GM12865 (cell line): ENCODE measurements at regions not wholly inside any gene's neighbourhood (a gene's known extent, or its start where the extent isn't known, plus 50 kb on each side); places are given as distances from the start of the nearest gene placed in this dataset.

Experiments
- DNase-seq: peaks from one replicate; pipeline ENCODE4 v3.0.0; 2010; ENCODE audit warnings: low read depth
- H3K4me3 ChIP-seq: 2 replicates; pipeline ENCODE4 v1.5.1; 2011; ENCODE audit warnings: mild to moderate bottlenecking, low read depth, low read length, control low read depth
- TF ChIP-seq, protein P1 (sequence below): IDR thresholded peaks from 2 replicates; pipeline ENCODE4 v1.5.1; 2011; ENCODE audit warnings: low read length, control low read depth, low read depth, inconsistent platforms; ENCODE audit not compliant: insufficient read depth; ENCODE audit errors: missing control alignments

DNA sequence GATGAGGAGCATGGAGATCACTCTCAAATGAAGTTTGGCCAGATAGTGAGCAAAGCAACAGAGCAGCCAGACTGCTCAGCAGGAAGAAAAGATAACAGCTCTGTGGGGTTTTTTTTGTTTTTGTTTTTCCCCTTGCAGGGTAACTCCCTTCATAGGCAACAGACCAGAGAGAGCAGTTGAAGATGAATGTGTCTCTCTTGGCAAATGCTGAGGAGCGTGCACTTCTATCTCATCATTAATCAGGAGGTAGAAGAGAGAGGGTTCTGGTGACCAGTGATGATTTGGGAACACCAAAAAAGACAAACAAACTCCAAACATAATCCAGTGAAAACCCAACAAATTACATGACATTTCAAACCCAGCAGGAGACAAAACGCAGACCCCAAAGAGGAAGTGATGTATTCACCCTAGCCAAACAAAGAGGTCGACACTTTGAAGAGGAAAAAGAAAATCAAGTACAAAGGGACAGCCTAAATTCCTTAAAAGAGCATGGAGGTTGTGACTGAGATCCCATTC is 66.2 kb upstream of the RREB1 start:
- no peak overlapping the region for H3K4me3 ChIP-seq
- DNase-seq = peak; percentile 28
- TF ChIP-seq, protein P1, sequence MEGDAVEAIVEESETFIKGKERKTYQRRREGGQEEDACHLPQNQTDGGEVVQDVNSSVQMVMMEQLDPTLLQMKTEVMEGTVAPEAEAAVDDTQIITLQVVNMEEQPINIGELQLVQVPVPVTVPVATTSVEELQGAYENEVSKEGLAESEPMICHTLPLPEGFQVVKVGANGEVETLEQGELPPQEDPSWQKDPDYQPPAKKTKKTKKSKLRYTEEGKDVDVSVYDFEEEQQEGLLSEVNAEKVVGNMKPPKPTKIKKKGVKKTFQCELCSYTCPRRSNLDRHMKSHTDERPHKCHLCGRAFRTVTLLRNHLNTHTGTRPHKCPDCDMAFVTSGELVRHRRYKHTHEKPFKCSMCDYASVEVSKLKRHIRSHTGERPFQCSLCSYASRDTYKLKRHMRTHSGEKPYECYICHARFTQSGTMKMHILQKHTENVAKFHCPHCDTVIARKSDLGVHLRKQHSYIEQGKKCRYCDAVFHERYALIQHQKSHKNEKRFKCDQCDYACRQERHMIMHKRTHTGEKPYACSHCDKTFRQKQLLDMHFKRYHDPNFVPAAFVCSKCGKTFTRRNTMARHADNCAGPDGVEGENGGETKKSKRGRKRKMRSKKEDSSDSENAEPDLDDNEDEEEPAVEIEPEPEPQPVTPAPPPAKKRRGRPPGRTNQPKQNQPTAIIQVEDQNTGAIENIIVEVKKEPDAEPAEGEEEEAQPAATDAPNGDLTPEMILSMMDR = no peak

DNA sequence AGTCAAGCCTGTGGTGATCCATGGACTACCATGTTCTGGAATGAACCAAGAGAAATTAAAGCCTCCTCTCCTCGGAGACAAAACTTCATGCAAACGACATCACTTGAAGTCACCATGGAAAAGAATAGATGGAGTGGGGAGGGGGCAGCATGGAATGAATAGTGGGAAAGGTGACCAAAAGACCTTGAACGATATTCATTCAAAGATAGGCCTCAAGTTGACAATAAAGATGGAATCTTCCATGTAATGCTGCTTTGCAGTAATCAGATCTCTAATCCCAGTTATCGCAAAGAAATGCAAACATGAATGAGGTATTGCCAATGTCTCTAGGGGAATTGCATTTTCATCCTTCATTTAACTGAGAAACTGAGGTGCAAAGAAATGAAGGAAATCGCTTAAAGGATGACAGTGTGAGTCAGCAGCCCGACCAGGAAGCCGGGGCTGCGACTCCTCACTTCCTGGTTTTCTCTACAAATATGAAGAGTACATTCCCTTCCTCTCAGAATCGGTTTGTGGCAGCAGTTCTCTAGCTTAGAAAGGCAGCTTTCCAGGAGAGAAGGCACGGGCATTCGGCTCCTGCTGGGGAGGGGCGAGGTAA is 65.6 kb upstream of the RREB1 start:
- no peak overlapping the region for H3K4me3 ChIP-seq
- DNase-seq = no peak
- TF ChIP-seq, protein P1 = no peak

DNA sequence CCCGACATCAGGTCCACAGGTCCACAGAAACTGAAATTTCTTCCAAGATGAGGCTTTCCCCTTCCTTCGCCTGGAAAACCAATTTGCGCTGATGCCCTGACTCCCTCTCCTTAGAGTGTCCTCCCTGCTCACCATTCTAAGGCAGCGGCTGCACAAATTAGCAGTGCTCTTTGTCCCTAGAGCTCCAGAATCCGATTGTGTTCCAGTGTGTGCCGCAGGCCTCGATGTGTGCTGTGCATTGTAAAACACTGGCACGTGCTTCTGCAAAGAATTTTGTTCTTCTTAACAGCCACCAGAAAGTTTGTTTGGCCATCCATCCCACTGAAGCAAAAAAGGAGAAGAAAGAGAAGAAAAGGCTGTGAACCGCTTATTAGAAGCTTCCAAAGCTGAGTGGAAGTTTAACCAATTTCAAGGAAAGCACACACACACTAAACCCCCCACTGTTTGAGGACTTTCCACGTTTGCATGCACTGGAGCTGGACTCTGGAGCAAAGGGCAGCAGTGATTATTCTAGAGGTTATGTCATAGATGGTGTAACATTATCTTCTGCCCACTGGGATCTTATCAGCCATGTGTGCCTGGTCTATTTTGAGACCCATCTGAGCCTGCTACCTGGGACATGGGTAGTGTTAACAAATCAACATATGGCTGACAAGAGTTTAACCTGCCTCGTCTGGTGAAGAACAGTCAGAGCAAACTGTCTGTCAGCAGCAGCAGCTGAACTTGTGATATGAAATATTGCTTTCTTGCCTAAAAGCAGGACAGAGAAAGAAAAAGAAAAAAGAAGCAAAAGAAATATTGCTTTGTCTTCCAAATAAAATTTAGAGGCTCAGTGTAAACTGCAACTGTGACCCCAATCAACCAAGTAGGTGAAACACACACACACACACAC is 64.9 kb upstream of the RREB1 start:
- no peak for DNase-seq
- TF ChIP-seq, protein P1 = no peak
- H3K4me3 ChIP-seq = no peak overlapping the region

DNA sequence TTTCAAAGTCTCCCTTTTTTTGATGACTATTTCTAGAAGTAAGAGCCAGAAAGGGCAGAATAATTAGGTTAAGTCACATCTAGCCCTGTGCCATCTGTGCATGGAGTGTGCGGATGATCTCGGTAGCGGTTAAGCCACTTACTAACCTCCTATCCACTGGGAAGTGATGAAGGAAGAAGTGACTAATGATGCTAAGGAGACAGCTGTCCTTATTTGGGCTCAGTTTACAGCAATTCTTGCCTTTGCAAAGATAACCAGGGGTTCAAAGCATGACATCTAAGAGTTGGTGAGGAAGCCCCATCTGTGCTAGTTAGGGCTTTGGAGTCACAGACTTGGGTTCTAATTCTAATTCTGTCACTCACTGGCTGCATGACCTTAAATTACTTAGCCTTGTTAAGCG is 62.4 kb upstream of the RREB1 start:
- TF ChIP-seq, protein P1 = no peak
- no peak overlapping the region for H3K4me3 ChIP-seq
- no peak for DNase-seq

- no peak overlapping the region for H3K4me3 ChIP-seq
- no peak for DNase-seq
- TF ChIP-seq, protein P1 = no peak
Observed at GRCh38 chr6:7045746-7046145, 62.0 kb upstream of the RREB1 start.

DNA sequence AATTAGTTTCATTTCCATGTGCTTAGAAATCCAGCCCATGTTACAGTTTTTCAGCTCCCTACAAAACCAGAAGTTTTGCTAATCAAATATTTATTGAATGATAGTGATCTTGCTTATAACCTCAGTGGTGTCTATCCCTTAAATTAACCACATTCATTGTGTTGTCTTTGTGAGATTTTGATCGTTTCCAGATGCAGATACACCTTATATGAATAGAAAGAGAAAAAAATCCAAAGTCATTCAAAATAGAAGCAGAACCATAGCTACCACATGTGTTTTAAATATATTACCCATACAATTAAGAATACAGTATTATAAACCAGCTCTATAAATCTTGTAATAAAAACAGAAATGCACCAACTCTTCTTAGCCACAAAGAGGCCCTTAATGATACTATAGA is 60.6 kb upstream of the RREB1 start:
- TF ChIP-seq, protein P1 = no peak
- no peak overlapping the region for H3K4me3 ChIP-seq
- DNase-seq = no peak
